ENCODE measurements at regions not wholly inside any gene's neighbourhood (a gene's known extent, or its start where the extent isn't known, plus 50 kb on each side); places are given as distances from the start of the nearest gene placed in this dataset.

DNA sequence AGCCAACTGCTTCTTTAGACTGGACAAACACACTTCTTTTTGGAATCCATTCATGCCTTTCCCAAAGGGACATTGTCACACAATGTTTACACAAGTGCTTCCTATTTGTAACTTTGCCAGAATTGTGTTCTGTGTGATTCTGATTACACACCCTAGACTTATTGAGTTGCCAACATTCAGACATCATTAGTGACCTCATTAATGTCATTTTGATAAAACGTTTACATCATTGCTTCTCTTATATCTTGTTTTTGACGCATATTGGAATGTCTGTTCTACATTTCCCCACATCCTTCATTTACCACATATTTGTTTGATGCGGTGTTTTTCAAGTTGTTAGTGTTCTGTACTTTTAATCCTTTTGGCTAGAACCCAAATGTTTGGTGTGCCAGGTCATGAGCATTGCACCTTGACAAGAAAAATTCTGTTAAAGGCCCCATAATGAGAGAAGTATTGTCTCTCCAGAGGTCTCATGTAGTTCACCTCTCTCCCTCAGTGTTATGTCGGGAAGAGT is 305.5 kb downstream of the AEBP2 start:
- Histone ChIP-seq H3K4me1 (no peaks in the 10 kb centered on the region), H3K4me3 (no peak overlapping the region), H3K27ac (no peak overlapping the region), H3K9me3 (no peaks in the 10 kb centered on the region), H3K27me3 (no peaks in the 10 kb centered on the region), H3K36me3 (no peaks in the 10 kb centered on the region)
- TF ChIP-seq EP300 (IDR thresholded peaks at IDR 0.05) (no peak), POLR2A (IDR thresholded peaks at IDR 0.05) (no peak), POLR2AphosphoS5 (IDR thresholded peaks at IDR 0.05) (no peak)
- TF ChIP-seq, protein P1, sequence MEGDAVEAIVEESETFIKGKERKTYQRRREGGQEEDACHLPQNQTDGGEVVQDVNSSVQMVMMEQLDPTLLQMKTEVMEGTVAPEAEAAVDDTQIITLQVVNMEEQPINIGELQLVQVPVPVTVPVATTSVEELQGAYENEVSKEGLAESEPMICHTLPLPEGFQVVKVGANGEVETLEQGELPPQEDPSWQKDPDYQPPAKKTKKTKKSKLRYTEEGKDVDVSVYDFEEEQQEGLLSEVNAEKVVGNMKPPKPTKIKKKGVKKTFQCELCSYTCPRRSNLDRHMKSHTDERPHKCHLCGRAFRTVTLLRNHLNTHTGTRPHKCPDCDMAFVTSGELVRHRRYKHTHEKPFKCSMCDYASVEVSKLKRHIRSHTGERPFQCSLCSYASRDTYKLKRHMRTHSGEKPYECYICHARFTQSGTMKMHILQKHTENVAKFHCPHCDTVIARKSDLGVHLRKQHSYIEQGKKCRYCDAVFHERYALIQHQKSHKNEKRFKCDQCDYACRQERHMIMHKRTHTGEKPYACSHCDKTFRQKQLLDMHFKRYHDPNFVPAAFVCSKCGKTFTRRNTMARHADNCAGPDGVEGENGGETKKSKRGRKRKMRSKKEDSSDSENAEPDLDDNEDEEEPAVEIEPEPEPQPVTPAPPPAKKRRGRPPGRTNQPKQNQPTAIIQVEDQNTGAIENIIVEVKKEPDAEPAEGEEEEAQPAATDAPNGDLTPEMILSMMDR (IDR thresholded peaks at IDR 0.05): no peak
- 53% methylated on average over 4 of the region's 4 CpGs for WGBS
- no peak for DNase-seq (ENCODE audit: low spot score in 2 of 2)

- TF ChIP-seq EP300 (IDR thresholded peaks at IDR 0.05): no peak
- TF ChIP-seq POLR2A (IDR thresholded peaks at IDR 0.05): no peak
- no peak for TF ChIP-seq POLR2AphosphoS5 (IDR thresholded peaks at IDR 0.05)
- TF ChIP-seq, protein P1 (IDR thresholded peaks at IDR 0.05): no peak
- Histone ChIP-seq H3K36me3 (no peaks in the 10 kb centered on the region), H3K27ac (no peak overlapping the region), H3K4me3 (no peak overlapping the region), H3K9me3 (no peaks in the 10 kb centered on the region), H3K4me1 (no peaks in the 10 kb centered on the region), H3K27me3 (no peaks in the 10 kb centered on the region)
- no peak for DNase-seq (ENCODE audit: low spot score in 2 of 2)
- WGBS: 75% methylated on average over 4 of the region's 4 CpGs
Measured at GRCh38 chr12:19746471-19746870, 307.2 kb downstream of the AEBP2 start.

DNA sequence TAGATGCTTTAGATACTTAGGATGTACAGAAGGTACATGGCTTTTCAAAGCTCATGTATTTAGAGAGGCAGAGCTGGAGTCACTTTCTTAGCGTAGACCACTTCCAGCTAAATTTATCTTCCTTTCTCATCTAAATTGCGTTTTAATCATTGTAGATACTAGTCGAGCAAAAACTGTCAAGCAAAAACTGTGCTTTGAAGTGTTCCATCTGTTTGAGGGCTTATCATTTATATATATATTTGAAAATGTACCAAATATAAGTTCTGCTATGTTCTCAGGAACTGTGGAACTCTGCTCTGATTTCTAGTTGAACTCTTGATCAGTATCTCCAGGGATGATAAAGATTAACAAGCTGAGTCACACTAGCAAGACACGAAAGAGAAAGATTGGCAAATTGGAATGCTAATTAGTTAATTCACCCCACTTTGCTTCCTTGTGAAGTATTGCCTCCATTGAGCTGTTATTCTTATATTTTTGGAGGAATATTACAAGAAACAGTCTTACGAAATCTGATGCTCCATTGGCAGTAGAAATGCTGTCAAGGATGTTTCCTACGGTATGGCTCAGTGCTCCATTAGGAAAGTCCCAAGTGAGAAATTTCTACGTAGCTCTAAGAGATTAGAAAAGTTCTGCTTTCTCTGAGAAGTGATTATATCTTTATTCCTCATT is 310.7 kb downstream of the AEBP2 start:
- no peak for DNase-seq (ENCODE audit: low spot score in 2 of 2)
- H3K4me1 ChIP-seq: no peaks in the 10 kb centered on the region
- H3K36me3 ChIP-seq: no peaks in the 10 kb centered on the region
- H3K27ac ChIP-seq: no peak overlapping the region
- no peaks in the 10 kb centered on the region for H3K27me3 ChIP-seq
- no peak for TF ChIP-seq POLR2A (IDR thresholded peaks at IDR 0.05)
- TF ChIP-seq, protein P1 (IDR thresholded peaks at IDR 0.05): no peak
- H3K9me3 ChIP-seq: peaks cover 5% of the 10 kb centered on the region
- WGBS: 40% methylated on average over 7 of the region's 7 CpGs
- no peak overlapping the region for H3K4me3 ChIP-seq

DNA sequence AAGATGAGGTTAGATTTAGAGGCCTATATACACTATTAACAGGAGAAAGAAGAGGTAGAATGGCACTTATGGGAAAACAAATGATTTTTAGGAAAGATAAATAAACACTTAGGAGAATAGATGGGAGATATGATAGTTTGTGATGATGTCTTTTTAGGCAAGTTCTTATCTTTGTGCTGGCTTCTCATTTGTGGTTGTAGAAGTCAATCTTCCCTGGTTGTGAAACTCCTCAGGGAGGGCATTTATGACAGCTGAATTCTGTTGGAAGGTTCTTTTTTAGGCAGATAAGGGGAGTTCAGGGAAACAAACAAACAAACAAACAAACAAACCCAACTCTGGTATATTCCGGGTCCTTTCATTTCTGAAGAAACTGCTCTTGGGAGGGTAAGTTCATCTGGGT is 311.8 kb downstream of the AEBP2 start:
- no peaks in the 10 kb centered on the region for H3K36me3 ChIP-seq
- no peak overlapping the region for H3K4me3 ChIP-seq
- 91% methylated on average over 1 of the region's 1 CpG for WGBS
- no peak for DNase-seq (ENCODE audit: low spot score in 2 of 2)
- no peaks in the 10 kb centered on the region for H3K27me3 ChIP-seq
- H3K9me3 ChIP-seq: peaks cover 5% of the 10 kb centered on the region
- H3K27ac ChIP-seq: no peak overlapping the region
- TF ChIP-seq POLR2A (IDR thresholded peaks at IDR 0.05) (no peak), EP300 (IDR thresholded peaks at IDR 0.05) (no peak), POLR2AphosphoS5 (IDR thresholded peaks at IDR 0.05) (no peak)
- TF ChIP-seq, protein P1 (IDR thresholded peaks at IDR 0.05): no peak
- no peaks in the 10 kb centered on the region for H3K4me1 ChIP-seq

DNA sequence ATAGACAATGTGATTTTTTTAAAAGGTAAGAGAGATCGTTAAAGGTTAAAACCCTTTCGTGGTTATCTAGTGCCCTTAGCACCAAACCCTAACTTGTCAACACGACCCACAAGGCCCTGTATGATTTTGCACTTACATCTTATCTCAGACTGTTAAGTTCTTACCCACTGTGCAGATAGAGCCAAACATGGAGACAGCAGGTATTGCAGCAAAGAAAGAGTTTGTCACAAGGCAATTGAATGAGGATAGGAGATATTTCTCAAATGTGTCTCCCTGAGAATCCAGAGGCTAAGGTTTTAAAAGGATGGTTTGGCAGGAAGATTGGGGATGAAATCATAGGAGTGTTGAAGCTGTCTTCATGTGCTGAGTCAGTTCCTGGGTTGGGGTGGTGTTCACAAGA is 313.4 kb downstream of the AEBP2 start:
- no peak for TF ChIP-seq POLR2A (IDR thresholded peaks at IDR 0.05)
- no peak for TF ChIP-seq EP300 (IDR thresholded peaks at IDR 0.05)
- TF ChIP-seq, protein P1 (IDR thresholded peaks at IDR 0.05): no peak
- TF ChIP-seq POLR2AphosphoS5 (IDR thresholded peaks at IDR 0.05): no peak
- no peak overlapping the region for H3K4me3 ChIP-seq
- H3K27me3 ChIP-seq: no peaks in the 10 kb centered on the region
- WGBS: 95% methylated on average over 3 of the region's 3 CpGs
- no peaks in the 10 kb centered on the region for H3K4me1 ChIP-seq
- H3K27ac ChIP-seq: no peak overlapping the region
- H3K36me3 ChIP-seq: no peaks in the 10 kb centered on the region
- peaks cover 5% of the 10 kb centered on the region for H3K9me3 ChIP-seq
- no peak for DNase-seq (ENCODE audit: low spot score in 2 of 2)

Measured in suprapubic skin (tissue), 4 donors.